ENCODE measurements at regions not wholly inside any gene's neighbourhood (a gene's known extent, or its start where the extent isn't known, plus 50 kb on each side); places are given as distances from the start of the nearest gene placed in this dataset.

DNA sequence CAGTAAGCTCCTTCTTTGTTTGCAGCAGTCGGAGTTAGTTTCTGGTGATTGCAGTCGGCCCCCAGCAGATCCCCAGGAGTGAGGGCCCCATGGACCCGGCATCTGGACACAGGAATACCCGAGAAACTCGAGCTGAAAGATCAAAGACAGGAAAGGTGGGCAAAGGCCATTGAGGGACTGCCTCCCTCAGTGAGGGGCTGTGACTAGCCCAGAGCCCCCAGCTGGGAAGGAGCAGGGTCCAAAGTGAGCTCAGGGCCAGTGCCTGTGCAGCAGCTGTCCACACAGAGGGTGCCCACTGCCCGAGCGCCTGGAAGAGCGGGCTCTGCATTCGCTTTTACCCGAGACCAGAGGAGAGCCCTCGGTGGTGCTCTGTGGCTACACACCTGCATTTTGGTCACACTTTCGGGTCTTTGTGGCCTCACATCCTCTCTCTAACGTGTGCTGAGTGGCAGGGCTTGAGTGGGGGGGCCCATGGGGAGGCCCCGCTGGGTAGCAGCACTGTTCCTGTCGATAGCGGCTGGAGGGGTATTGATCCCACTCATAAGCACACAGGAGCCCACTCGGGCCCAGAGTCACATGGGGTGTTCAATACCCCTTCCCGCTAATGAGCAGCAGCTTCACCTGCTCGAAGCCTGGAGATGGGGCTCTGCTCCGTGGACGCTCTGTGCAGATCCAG lies 532.9 kb downstream of the TBC1D22A start:
- TF ChIP-seq, protein P1, sequence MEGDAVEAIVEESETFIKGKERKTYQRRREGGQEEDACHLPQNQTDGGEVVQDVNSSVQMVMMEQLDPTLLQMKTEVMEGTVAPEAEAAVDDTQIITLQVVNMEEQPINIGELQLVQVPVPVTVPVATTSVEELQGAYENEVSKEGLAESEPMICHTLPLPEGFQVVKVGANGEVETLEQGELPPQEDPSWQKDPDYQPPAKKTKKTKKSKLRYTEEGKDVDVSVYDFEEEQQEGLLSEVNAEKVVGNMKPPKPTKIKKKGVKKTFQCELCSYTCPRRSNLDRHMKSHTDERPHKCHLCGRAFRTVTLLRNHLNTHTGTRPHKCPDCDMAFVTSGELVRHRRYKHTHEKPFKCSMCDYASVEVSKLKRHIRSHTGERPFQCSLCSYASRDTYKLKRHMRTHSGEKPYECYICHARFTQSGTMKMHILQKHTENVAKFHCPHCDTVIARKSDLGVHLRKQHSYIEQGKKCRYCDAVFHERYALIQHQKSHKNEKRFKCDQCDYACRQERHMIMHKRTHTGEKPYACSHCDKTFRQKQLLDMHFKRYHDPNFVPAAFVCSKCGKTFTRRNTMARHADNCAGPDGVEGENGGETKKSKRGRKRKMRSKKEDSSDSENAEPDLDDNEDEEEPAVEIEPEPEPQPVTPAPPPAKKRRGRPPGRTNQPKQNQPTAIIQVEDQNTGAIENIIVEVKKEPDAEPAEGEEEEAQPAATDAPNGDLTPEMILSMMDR (IDR thresholded peaks at IDR 0.05), result no peak
- TF ChIP-seq POLR2A (IDR thresholded peaks at IDR 0.05), result no peak
